Liver (tissue), 8 donors: ENCODE measurements at regions not wholly inside any gene's neighbourhood (a gene's known extent, or its start where the extent isn't known, plus 50 kb on each side); places are given as distances from the start of the nearest gene placed in this dataset.
A peak's percentile ranks its signal among the peaks of the same experiment; 100 is the strongest.

Source experiments
- DNase-seq: peaks from one replicate; pipeline ENCODE4 v3.0.0-alpha.2; 2017; ENCODE audit warnings: low spot score
- H3K27ac ChIP-seq, 2 donors: one replicate each; pipeline ENCODE4 v1.7.0; 2013; ENCODE audit warnings: inconsistent platforms in 2 of 2, low read length in 2 of 2, control low read depth in 1 of 2, low read depth in 1 of 2, mild to moderate bottlenecking in 1 of 2
- H3K27me3 ChIP-seq, 4 donors: one replicate each; pipeline versions ENCODE4 v1.6.1 to v1.7.0; 2013; ENCODE audit warnings: low read length in 3 of 4, inconsistent platforms in 1 of 4, mild to moderate bottlenecking in 1 of 4, moderate library complexity in 1 of 4; ENCODE audit not compliant: control insufficient read depth in 4 of 4, insufficient read depth in 4 of 4
- H3K36me3 ChIP-seq, 4 donors: one replicate each; pipeline versions ENCODE4 v1.6.1 to v1.7.0; 2013; ENCODE audit warnings: low read length in 3 of 4, mild to moderate bottlenecking in 3 of 4, low read depth in 1 of 4, moderate library complexity in 1 of 4; ENCODE audit not compliant: control insufficient read depth in 4 of 4, insufficient read depth in 3 of 4
- H3K4me1 ChIP-seq, 4 donors: one replicate each; pipeline versions ENCODE4 v1.6.1 to v1.7.0; 2013; ENCODE audit warnings: low read length in 3 of 4, mild to moderate bottlenecking in 3 of 4, moderate library complexity in 1 of 4; ENCODE audit not compliant: control insufficient read depth in 4 of 4, insufficient read depth in 4 of 4
- H3K4me3 ChIP-seq, 3 donors: one replicate each; pipeline versions ENCODE4 v1.6.1 to v1.7.0; 2013; ENCODE audit warnings: low read length in 3 of 3, control low read depth in 1 of 3, low read depth in 1 of 3, mild to moderate bottlenecking in 1 of 3
- H3K9ac ChIP-seq, 2 donors: one replicate each; pipeline ENCODE4 v1.7.0; 2013; ENCODE audit warnings: low read length in 2 of 2, mild to moderate bottlenecking in 2 of 2, moderate library complexity in 2 of 2, control low read depth in 1 of 2, low read depth in 1 of 2
- H3K9me3 ChIP-seq, 4 donors: one replicate each; pipeline versions ENCODE4 v1.6.1 to v1.7.0; 2013; ENCODE audit warnings: low read length in 3 of 4; ENCODE audit not compliant: control insufficient read depth in 4 of 4
- FOXA1 ChIP-seq: IDR thresholded peaks from 2 replicates; pipeline ENCODE4 v1.6.1; 2016; ENCODE audit warnings: antibody characterized with exemption
- FOXA2 ChIP-seq: IDR thresholded peaks from 2 replicates; pipeline ENCODE4 v1.6.1; 2016; ENCODE audit warnings: antibody characterized with exemption
- GABPA ChIP-seq, 2 donors: IDR thresholded peaks in 1 of 2; conservative IDR thresholded peaks in 1 of 2; 2 replicates each; pipeline ENCODE4 v1.6.1; 2016; ENCODE audit warnings: antibody characterized with exemption in 2 of 2, mild to moderate bottlenecking in 1 of 2, moderate library complexity in 1 of 2
- HNF4A ChIP-seq, 2 donors: conservative IDR thresholded peaks; 2 replicates each; pipeline ENCODE4 v1.6.1; 2016; ENCODE audit warnings: antibody characterized with exemption in 2 of 2, mild to moderate bottlenecking in 2 of 2
- HNF4G ChIP-seq: IDR thresholded peaks from 2 replicates; pipeline ENCODE4 v1.6.1; 2016; ENCODE audit warnings: antibody characterized with exemption
- JUND ChIP-seq, 2 donors: IDR thresholded peaks; 2 replicates each; pipeline ENCODE4 v1.6.1; 2016; ENCODE audit warnings: antibody characterized with exemption in 2 of 2
- NR2F2 ChIP-seq: IDR thresholded peaks from 2 replicates; pipeline ENCODE4 v1.6.1; 2016; ENCODE audit warnings: antibody characterized with exemption
- RAD21 ChIP-seq, 2 donors: IDR thresholded peaks; 2 replicates each; pipeline ENCODE4 v1.6.1; 2016; ENCODE audit warnings: antibody characterized with exemption in 2 of 2, mild to moderate bottlenecking in 2 of 2
- SP1 ChIP-seq: IDR thresholded peaks from 2 replicates; pipeline ENCODE4 v1.6.1; 2018; ENCODE audit warnings: antibody characterized with exemption, mild to moderate bottlenecking
- WGBS: extraction: QIAGEN DNeasy Blood & Tissue Kit; methylation state at CpG from one replicate; pipeline ENCODE4 v1.1.7; 2013; 5-methylcytosine and 5-hydroxymethylcytosine counted together
- TF ChIP-seq, protein P1 (sequence below): IDR thresholded peaks from 2 replicates; pipeline ENCODE4 v1.6.1; 2016; ENCODE audit warnings: antibody characterized with exemption
- TF ChIP-seq, protein P2 (sequence below): IDR thresholded peaks from 2 replicates; pipeline ENCODE4 v1.6.1; 2016; ENCODE audit warnings: antibody characterized with exemption, mild to moderate bottlenecking
- TF ChIP-seq, protein P3 (sequence below): IDR thresholded peaks from 2 replicates; pipeline ENCODE4 v1.6.1; 2016; ENCODE audit warnings: antibody characterized with exemption
- TF ChIP-seq, protein P4 (sequence below): fragments of 150-350 bp; IDR thresholded peaks from 2 replicates; pipeline ENCODE4 v1.5.1; 2017; ENCODE audit warnings: improper control_type of control experiment, low read depth, low read length; ENCODE audit not compliant: missing input control
- donor health status: healthy.
- donor health status: healthy.
- donor health status: healthy.
- donor health status: healthy.
- donor health status: healthy.

DNA sequence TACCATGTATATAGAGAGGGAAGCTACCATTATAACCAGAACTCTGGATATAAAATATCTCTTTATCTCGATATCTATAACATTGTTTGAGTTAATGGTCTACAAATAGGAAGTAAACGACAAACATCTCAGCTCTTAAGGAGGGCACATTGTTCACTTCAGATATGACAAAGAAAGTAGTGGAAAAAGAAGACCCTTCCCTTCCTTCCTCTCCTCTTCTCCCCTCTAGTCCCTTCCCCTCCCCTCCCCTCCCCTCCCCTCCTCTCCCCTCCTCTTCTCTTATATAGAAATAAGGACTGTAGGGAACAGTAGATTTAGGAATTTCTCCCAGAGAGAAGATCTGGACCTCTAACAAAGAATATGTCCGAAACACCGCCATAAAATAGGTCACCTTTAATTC is 1731.9 kb upstream of the CDH9 start:
- DNase-seq = no peak
- 78% methylated on average over 4 of the region's 4 CpGs for WGBS
- Histone ChIP-seq H3K4me3 (no peak overlapping the region), H3K27ac (no peak overlapping the region), H3K4me1 (no peaks in the 10 kb centered on the region), H3K9ac (no peak overlapping the region), H3K36me3 (no peaks in the 10 kb centered on the region), H3K27me3 (peaks cover 0 to 8% (median 0%) of the 10 kb centered on the region in 4 donors), H3K9me3 (no peaks in the 10 kb centered on the region)
- TF ChIP-seq FOXA2 (no peak), GABPA (IDR thresholded peaks at IDR 0.05 in 1 of 2, conservative IDR thresholded peaks at IDR 0.05 in 1 of 2) (no peak), NR2F2 (no peak), JUND (IDR thresholded peaks at IDR 0.05) (no peak)

DNA sequence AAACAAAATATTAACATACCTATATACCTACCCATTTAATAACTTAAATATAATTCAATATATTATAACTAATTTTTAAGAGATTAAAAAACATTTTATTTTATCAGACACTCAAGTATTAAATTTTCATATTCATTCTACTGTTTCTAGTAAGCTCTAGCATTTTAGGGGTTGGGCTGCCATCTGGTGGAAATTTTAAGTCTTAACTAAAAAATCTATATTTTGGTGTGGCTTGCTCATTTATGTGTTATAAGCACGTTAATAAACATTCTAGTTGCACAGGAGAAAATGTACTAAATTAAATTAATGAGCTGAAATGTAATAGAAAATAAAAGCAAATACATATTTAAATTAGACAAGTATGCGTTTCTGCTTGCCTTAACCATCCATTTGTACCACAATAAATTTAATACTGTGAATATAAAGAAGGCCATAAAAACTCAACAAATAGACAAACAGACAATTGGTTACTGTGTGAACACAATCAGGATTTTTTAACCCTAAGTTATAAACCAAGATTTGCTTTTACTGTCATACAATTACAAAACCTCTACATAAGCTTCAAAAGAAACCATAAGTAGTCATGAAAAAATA is 1728.3 kb upstream of the CDH9 start:
- H3K4me3 ChIP-seq = no peak overlapping the region
- H3K9me3 ChIP-seq = no peaks in the 10 kb centered on the region
- no peak overlapping the region for H3K9ac ChIP-seq
- peaks cover 0 to 8% (median 0%) of the 10 kb centered on the region in 4 donors for H3K27me3 ChIP-seq
- H3K4me1 ChIP-seq = no peaks in the 10 kb centered on the region
- no peak for DNase-seq
- H3K36me3 ChIP-seq = no peaks in the 10 kb centered on the region
- no peak for TF ChIP-seq JUND (IDR thresholded peaks at IDR 0.05)
- TF ChIP-seq, protein P1, sequence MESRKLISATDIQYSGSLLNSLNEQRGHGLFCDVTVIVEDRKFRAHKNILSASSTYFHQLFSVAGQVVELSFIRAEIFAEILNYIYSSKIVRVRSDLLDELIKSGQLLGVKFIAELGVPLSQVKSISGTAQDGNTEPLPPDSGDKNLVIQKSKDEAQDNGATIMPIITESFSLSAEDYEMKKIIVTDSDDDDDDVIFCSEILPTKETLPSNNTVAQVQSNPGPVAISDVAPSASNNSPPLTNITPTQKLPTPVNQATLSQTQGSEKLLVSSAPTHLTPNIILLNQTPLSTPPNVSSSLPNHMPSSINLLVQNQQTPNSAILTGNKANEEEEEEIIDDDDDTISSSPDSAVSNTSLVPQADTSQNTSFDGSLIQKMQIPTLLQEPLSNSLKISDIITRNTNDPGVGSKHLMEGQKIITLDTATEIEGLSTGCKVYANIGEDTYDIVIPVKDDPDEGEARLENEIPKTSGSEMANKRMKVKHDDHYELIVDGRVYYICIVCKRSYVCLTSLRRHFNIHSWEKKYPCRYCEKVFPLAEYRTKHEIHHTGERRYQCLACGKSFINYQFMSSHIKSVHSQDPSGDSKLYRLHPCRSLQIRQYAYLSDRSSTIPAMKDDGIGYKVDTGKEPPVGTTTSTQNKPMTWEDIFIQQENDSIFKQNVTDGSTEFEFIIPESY = no peak
- TF ChIP-seq NR2F2 = no peak
- TF ChIP-seq GABPA (IDR thresholded peaks at IDR 0.05 in 1 of 2, conservative IDR thresholded peaks at IDR 0.05 in 1 of 2) = no peak
- TF ChIP-seq, protein P2, sequence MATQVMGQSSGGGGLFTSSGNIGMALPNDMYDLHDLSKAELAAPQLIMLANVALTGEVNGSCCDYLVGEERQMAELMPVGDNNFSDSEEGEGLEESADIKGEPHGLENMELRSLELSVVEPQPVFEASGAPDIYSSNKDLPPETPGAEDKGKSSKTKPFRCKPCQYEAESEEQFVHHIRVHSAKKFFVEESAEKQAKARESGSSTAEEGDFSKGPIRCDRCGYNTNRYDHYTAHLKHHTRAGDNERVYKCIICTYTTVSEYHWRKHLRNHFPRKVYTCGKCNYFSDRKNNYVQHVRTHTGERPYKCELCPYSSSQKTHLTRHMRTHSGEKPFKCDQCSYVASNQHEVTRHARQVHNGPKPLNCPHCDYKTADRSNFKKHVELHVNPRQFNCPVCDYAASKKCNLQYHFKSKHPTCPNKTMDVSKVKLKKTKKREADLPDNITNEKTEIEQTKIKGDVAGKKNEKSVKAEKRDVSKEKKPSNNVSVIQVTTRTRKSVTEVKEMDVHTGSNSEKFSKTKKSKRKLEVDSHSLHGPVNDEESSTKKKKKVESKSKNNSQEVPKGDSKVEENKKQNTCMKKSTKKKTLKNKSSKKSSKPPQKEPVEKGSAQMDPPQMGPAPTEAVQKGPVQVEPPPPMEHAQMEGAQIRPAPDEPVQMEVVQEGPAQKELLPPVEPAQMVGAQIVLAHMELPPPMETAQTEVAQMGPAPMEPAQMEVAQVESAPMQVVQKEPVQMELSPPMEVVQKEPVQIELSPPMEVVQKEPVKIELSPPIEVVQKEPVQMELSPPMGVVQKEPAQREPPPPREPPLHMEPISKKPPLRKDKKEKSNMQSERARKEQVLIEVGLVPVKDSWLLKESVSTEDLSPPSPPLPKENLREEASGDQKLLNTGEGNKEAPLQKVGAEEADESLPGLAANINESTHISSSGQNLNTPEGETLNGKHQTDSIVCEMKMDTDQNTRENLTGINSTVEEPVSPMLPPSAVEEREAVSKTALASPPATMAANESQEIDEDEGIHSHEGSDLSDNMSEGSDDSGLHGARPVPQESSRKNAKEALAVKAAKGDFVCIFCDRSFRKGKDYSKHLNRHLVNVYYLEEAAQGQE = no peak
- TF ChIP-seq, protein P3, sequence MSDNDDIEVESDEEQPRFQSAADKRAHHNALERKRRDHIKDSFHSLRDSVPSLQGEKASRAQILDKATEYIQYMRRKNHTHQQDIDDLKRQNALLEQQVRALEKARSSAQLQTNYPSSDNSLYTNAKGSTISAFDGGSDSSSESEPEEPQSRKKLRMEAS = no peak
- peak; percentile 78 to 80 for TF ChIP-seq RAD21 (IDR thresholded peaks at IDR 0.05)
- TF ChIP-seq FOXA1 = no peak
- TF ChIP-seq HNF4A (conservative IDR thresholded peaks at IDR 0.05) = no peak
- no peak for TF ChIP-seq HNF4G
- TF ChIP-seq SP1 = no peak
- TF ChIP-seq, protein P4, sequence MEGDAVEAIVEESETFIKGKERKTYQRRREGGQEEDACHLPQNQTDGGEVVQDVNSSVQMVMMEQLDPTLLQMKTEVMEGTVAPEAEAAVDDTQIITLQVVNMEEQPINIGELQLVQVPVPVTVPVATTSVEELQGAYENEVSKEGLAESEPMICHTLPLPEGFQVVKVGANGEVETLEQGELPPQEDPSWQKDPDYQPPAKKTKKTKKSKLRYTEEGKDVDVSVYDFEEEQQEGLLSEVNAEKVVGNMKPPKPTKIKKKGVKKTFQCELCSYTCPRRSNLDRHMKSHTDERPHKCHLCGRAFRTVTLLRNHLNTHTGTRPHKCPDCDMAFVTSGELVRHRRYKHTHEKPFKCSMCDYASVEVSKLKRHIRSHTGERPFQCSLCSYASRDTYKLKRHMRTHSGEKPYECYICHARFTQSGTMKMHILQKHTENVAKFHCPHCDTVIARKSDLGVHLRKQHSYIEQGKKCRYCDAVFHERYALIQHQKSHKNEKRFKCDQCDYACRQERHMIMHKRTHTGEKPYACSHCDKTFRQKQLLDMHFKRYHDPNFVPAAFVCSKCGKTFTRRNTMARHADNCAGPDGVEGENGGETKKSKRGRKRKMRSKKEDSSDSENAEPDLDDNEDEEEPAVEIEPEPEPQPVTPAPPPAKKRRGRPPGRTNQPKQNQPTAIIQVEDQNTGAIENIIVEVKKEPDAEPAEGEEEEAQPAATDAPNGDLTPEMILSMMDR = peak; percentile 41
- H3K27ac ChIP-seq = no peak overlapping the region
- 15% methylated on average over 2 of the region's 2 CpGs for WGBS
